ENCODE measurements at regions not wholly inside any gene's neighbourhood (a gene's known extent, or its start where the extent isn't known, plus 50 kb on each side); places are given as distances from the start of the nearest gene placed in this dataset.

DNA sequence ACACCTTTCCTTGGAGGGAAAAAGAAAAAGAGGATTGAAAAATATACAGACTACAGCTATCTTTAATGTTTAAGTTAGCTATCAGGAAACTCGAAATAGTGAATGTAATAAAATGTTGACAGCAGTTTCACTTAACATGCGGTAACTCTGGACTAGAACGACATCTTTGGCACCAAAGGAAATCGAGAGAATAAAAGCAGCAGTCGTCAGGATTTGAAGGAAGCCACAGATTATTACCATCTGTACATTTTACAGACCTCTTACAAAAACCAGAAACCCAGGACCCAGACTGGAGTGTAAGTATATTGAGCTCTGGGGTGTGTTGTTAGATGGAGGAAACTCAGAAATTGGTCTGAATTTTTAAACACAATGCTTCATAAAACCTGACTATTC, 51.6 kb upstream of the STOX2 start:
- no peak for DNase-seq
